IMR-90 (cell line): ENCODE measurements at regions not wholly inside any gene's neighbourhood (a gene's known extent, or its start where the extent isn't known, plus 50 kb on each side); places are given as distances from the start of the nearest gene placed in this dataset.
"Not testable (repeated sequence)": the region's sequence is repeated elsewhere in the genome, so short reads cannot be mapped to it uniquely, and the experiment has no call there.

Experiments used
- ATAC-seq: fragments of 200-7000 bp; cut with Tn5 transposase; 2 replicates; pipeline ENCODE4 v1.9.1; 2020; ENCODE audit warnings: low read depth, mild to moderate bottlenecking, moderate library complexity
- BruUV-seq: library from RNA; stranded (reverse); fragments of 400-500 nt; replicated peaks from 2 replicates; lab custom pipeline; 2021; lab: Mats Ljungman, UMichigan
- CTCF ChIA-PET: fragments of 300-600 bp; formaldehyde crosslinking; extraction: SDS; loops from one replicate; lab custom pipeline; 2021; ENCODE audit warnings: antibody characterized with exemption; lab: Yijun Ruan, JAX
- POLR2A ChIA-PET: fragments of 300-600 bp; sonication (Branson Sonifier 250); formaldehyde crosslinking; loops from one replicate; lab custom pipeline; 2022; ENCODE audit warnings: antibody characterized with exemption; ENCODE audit not compliant: unreplicated experiment; lab: Charles Lee
- DNase-seq: peaks from one replicate; pipeline ENCODE4 v3.0.0; 2013
- H2AFZ ChIP-seq: replicated peaks from 2 replicates; pipeline ENCODE3; 2013; ENCODE audit warnings: low read length, mild to moderate bottlenecking; ENCODE audit not compliant: poor library complexity
- H2AK5ac ChIP-seq: 2 replicates; pipeline ENCODE4 v1.6.1; 2013; ENCODE audit warnings: low read depth, low read length, inconsistent platforms
- H2AK9ac ChIP-seq: replicated peaks from 2 replicates; pipeline ENCODE3; 2013; ENCODE audit warnings: mild to moderate bottlenecking, low read depth, low read length, moderate library complexity; ENCODE audit not compliant: poor library complexity
- H2BK120ac ChIP-seq: 2 replicates; pipeline ENCODE4 v1.6.1; 2013; ENCODE audit warnings: low read depth, low read length, inconsistent platforms
- H2BK15ac ChIP-seq: 3 replicates; pipeline ENCODE4 v1.6.1; 2013; ENCODE audit warnings: low read depth, low read length, inconsistent platforms
- H2BK20ac ChIP-seq: 2 replicates; pipeline ENCODE4 v1.6.1; 2013; ENCODE audit warnings: low read depth, mild to moderate bottlenecking, inconsistent platforms, low read length, moderate library complexity
- H2BK5ac ChIP-seq: 2 replicates; pipeline ENCODE4 v1.6.1; 2013; ENCODE audit warnings: mild to moderate bottlenecking, low read depth, low read length, inconsistent platforms; ENCODE audit not compliant: poor library complexity, severe bottlenecking
- H3K14ac ChIP-seq: replicated peaks from 2 replicates; pipeline ENCODE4 v1.6.1; 2013; ENCODE audit warnings: low read depth, low read length, inconsistent platforms
- H3K18ac ChIP-seq: 2 replicates; pipeline ENCODE4 v1.6.1; 2013; ENCODE audit warnings: low read depth, low read length, control low read depth
- H3K23ac ChIP-seq: 2 replicates; pipeline ENCODE4 v1.6.1; 2013; ENCODE audit warnings: low read depth, low read length, inconsistent platforms
- H3K27ac ChIP-seq: 2 replicates; pipeline ENCODE4 v1.5.1; 2013; ENCODE audit warnings: mild to moderate bottlenecking, control low read depth, low read length; ENCODE audit not compliant: insufficient read depth
- H3K27me3 ChIP-seq: 2 replicates; pipeline ENCODE4 v1.6.1; 2013; ENCODE audit warnings: low read length; ENCODE audit not compliant: control insufficient read depth, insufficient read depth
- H3K36me3 ChIP-seq: 2 replicates; pipeline ENCODE4 v1.6.1; 2013; ENCODE audit warnings: low read length, mixed read lengths; ENCODE audit not compliant: control insufficient read depth, insufficient read depth
- H3K4ac ChIP-seq: 2 replicates; pipeline ENCODE4 v1.6.1; 2013; ENCODE audit warnings: low read depth, low read length, inconsistent platforms
- H3K4me1 ChIP-seq: 2 replicates; pipeline ENCODE4 v1.6.1; 2013; ENCODE audit warnings: low read length, mixed read lengths; ENCODE audit not compliant: control insufficient read depth, insufficient read depth
- H3K4me2 ChIP-seq: 2 replicates; pipeline ENCODE4 v1.6.1; 2013; ENCODE audit warnings: low read depth, mild to moderate bottlenecking, control low read depth, low read length, moderate library complexity
- H3K4me3 ChIP-seq: 2 replicates; pipeline ENCODE4 v1.5.1; 2013; ENCODE audit warnings: low read depth, mild to moderate bottlenecking, control low read depth, low read length, moderate library complexity; ENCODE audit not compliant: insufficient read depth
- H3K56ac ChIP-seq: 2 replicates; pipeline ENCODE4 v1.6.1; 2013; ENCODE audit warnings: low read length, inconsistent platforms; ENCODE audit not compliant: insufficient read depth; ENCODE audit errors: extremely low read depth
- H3K79me1 ChIP-seq, 2 experiments: 2 replicates each; pipeline ENCODE4 v1.6.1; 2013; ENCODE audit warnings: low read length in 2 of 2, inconsistent platforms in 1 of 2, low read depth in 1 of 2
- H3K9ac ChIP-seq: 2 replicates; pipeline ENCODE4 v1.6.1; 2013; ENCODE audit warnings: low read depth, low read length, control low read depth
- H3K9me1 ChIP-seq: 2 replicates; pipeline ENCODE4 v1.6.1; 2013; ENCODE audit warnings: low read length, inconsistent platforms; ENCODE audit not compliant: insufficient read depth
- H3K9me3 ChIP-seq: 2 replicates; pipeline ENCODE4 v1.6.1; 2013; ENCODE audit warnings: low read length; ENCODE audit not compliant: control insufficient read depth, insufficient read depth
- H4K20me1 ChIP-seq: 2 replicates; pipeline ENCODE4 v1.6.1; 2013; ENCODE audit warnings: low read length, inconsistent platforms; ENCODE audit not compliant: insufficient read depth
- H4K5ac ChIP-seq: 2 replicates; pipeline ENCODE4 v1.6.1; 2013; ENCODE audit warnings: mild to moderate bottlenecking, low read depth, low read length, control low read depth
- H4K8ac ChIP-seq, 2 experiments: 2 replicates each; pipeline ENCODE4 v1.6.1; 2013; ENCODE audit warnings: low read depth in 2 of 2, low read length in 2 of 2, control low read depth in 1 of 2, inconsistent platforms in 1 of 2
- H4K91ac ChIP-seq: 2 replicates; pipeline ENCODE4 v1.6.1; 2013; ENCODE audit warnings: low read depth, low read length, inconsistent platforms; ENCODE audit not compliant: insufficient read depth
- WGBS, 2 experiments: methylation state at CpG; one replicate each; pipeline versions ENCODE4 v1.1.5 to v1.1.7; 2013; ENCODE audit warnings: missing lambda C conversion rate in 2 of 2; ENCODE audit not compliant: insufficient read length in 1 of 2; ENCODE audit errors: extremely low coverage in 2 of 2; 5-methylcytosine and 5-hydroxymethylcytosine counted together
- dilution Hi-C: fragments of 300-500 bp; cut with HindIII; formaldehyde crosslinking; loops from one replicate; pipeline ENCODE4 v1.14.3; 2018; ENCODE audit warnings: low sequenced_read_pairs; ENCODE audit not compliant: unreplicated experiment
- in situ Hi-C: fragments of 300-500 bp; cut with MboI; formaldehyde crosslinking; loops from 3 replicates; pipeline ENCODE4 v1.14.3; 2019; ENCODE audit warnings: low sequenced_read_pairs, inconsistent platforms, mixed read lengths
- intact Hi-C: fragments of 100-400 bp; cut with micrococcal nuclease; formaldehyde crosslinking; loops from 2 replicates; pipeline ENCODE4 v1.10.0; 2022

GRCh38 chr6:15813698-15814097, 150.9 kb upstream of the DTNBP1 start:
- H2BK120ac ChIP-seq, H3K4me2 ChIP-seq, H3K27me3 ChIP-seq, DNase-seq, H3K23ac ChIP-seq, CTCF ChIA-PET, H2BK5ac ChIP-seq, H3K4me3 ChIP-seq, POLR2A ChIA-PET, H2AK9ac ChIP-seq, H3K9me3 ChIP-seq, BruUV-seq, H4K91ac ChIP-seq, H3K4me1 ChIP-seq, H2AK5ac ChIP-seq, H3K14ac ChIP-seq, H4K5ac ChIP-seq, in situ Hi-C loops, H3K4ac ChIP-seq, H3K79me1 ChIP-seq, H3K9ac ChIP-seq, H3K18ac ChIP-seq, H2BK20ac ChIP-seq, H3K27ac ChIP-seq, H3K56ac ChIP-seq, ATAC-seq, intact Hi-C loops, dilution Hi-C loops, H2AFZ ChIP-seq, H2BK15ac ChIP-seq, H4K20me1 ChIP-seq, H3K9me1 ChIP-seq, H4K8ac ChIP-seq, H3K36me3 ChIP-seq: not testable (repeated sequence)
- no CpG with 5 or more reads among the region's 5 CpGs for WGBS, 2 experiments
